Left lung (tissue), 4 donors: ENCODE measurements at regions not wholly inside any gene's neighbourhood (a gene's known extent, or its start where the extent isn't known, plus 50 kb on each side); places are given as distances from the start of the nearest gene placed in this dataset.

Experiments used
- ATAC-seq: fragments of 200-7000 bp; cut with Tn5 transposase; one replicate; pipeline ENCODE4 v1.9.1; 2020; ENCODE audit warnings: moderate library complexity
- DNase-seq, 4 donors: peaks; one replicate each; pipeline ENCODE4 v3.0.0-alpha.2; 2013 to 2020
- H3K27ac ChIP-seq, 2 donors: fragments of 200-600 bp; sonication (generic) in 1 of 2; one replicate each; pipeline versions ENCODE4 v1.5.0 to v1.8.0; 2020 to 2021
- H3K27me3 ChIP-seq, 2 donors: fragments of 200-600 bp; sonication (generic) in 1 of 2; one replicate each; pipeline versions ENCODE4 v1.5.0 to v1.8.0; 2020 to 2021
- H3K36me3 ChIP-seq, 2 donors: fragments of 200-600 bp; sonication (generic) in 1 of 2; one replicate each; pipeline versions ENCODE4 v1.5.0 to v1.8.0; 2020 to 2021
- H3K4me1 ChIP-seq, 2 donors: fragments of 200-600 bp; one replicate each; pipeline ENCODE4 v1.8.0; 2021
- H3K4me3 ChIP-seq, 2 donors: fragments of 200-600 bp; sonication (generic) in 1 of 2; one replicate each; pipeline versions ENCODE4 v1.5.0 to v1.8.0; 2020 to 2021; ENCODE audit warnings: mild to moderate bottlenecking in 1 of 2
- H3K9me3 ChIP-seq, 2 donors: fragments of 200-600 bp; sonication (generic) in 1 of 2; one replicate each; pipeline versions ENCODE4 v1.5.0 to v1.8.0; 2020 to 2021
- CTCF ChIP-seq, 2 donors: fragments of 200-600 bp; sonication (generic) in 1 of 2; IDR thresholded peaks; one replicate each; pipeline versions ENCODE4 v1.5.0 to v1.8.0; 2021; ENCODE audit warnings: antibody characterized with exemption in 2 of 2
- intact Hi-C, 2 donors: fragments of 100-400 bp; cut with DNase I; formaldehyde crosslinking; loops; one replicate each; pipeline versions ENCODE4 v1.11.2 to v1.14.2; 2022
- donor health status: DM: no; HTN: yes; CAD: no.
- donor health status: DM: no; HTN: no; CAD: no.

GRCh38 chr11:109507836-109508561 lies 86.0 kb downstream of the C11orf87 start:
- DNase-seq (no peak), ATAC-seq (no peak)
- no peak for TF ChIP-seq CTCF (IDR thresholded peaks at IDR 0.05)
- Histone ChIP-seq H3K9me3 (no peaks in the 10 kb centered on the region), H3K4me3 (no peak overlapping the region), H3K36me3 (no peaks in the 10 kb centered on the region), H3K27me3 (no peaks in the 10 kb centered on the region), H3K4me1 (no peaks in the 10 kb centered on the region), H3K27ac (no peak overlapping the region)
- intact Hi-C loops: no loop called here

GRCh38 chr11:109508943-109509342 lies 87.0 kb downstream of the C11orf87 start:
- no peaks in the 10 kb centered on the region for H3K36me3 ChIP-seq
- H3K4me3 ChIP-seq: no peak overlapping the region
- no peaks in the 10 kb centered on the region for H3K4me1 ChIP-seq
- H3K27me3 ChIP-seq: no peaks in the 10 kb centered on the region
- ATAC-seq: no peak
- intact Hi-C loops: no loop called here
- TF ChIP-seq CTCF (IDR thresholded peaks at IDR 0.05): no peak
- no peak overlapping the region for H3K27ac ChIP-seq
- DNase-seq: no peak
- H3K9me3 ChIP-seq: no peaks in the 10 kb centered on the region

- Histone ChIP-seq H3K27ac (no peak overlapping the region), H3K36me3 (no peaks in the 10 kb centered on the region), H3K9me3 (no peaks in the 10 kb centered on the region), H3K4me3 (no peak overlapping the region), H3K4me1 (no peaks in the 10 kb centered on the region), H3K27me3 (no peaks in the 10 kb centered on the region)
- ATAC-seq (no peak), DNase-seq (no peak)
- TF ChIP-seq CTCF (IDR thresholded peaks at IDR 0.05): no peak
- intact Hi-C loops: no loop called here
Measured at GRCh38 chr11:109510316-109510715, 88.3 kb downstream of the C11orf87 start.

- Histone ChIP-seq H3K27ac (no peak overlapping the region), H3K27me3 (no peaks in the 10 kb centered on the region), H3K36me3 (no peaks in the 10 kb centered on the region), H3K4me3 (no peak overlapping the region), H3K9me3 (no peaks in the 10 kb centered on the region), H3K4me1 (no peaks in the 10 kb centered on the region)
- intact Hi-C loops: no loop called here
- no peak for ATAC-seq
- no peak for DNase-seq
- no peak for TF ChIP-seq CTCF (IDR thresholded peaks at IDR 0.05)
Measured at GRCh38 chr11:109511598-109511997, 89.6 kb downstream of the C11orf87 start.

GRCh38 chr11:109512249-109512648 lies 90.3 kb downstream of the C11orf87 start:
- Histone ChIP-seq H3K27me3 (no peaks in the 10 kb centered on the region), H3K9me3 (no peaks in the 10 kb centered on the region), H3K4me1 (no peaks in the 10 kb centered on the region), H3K36me3 (no peaks in the 10 kb centered on the region), H3K27ac (no peak overlapping the region), H3K4me3 (no peak overlapping the region)
- intact Hi-C loops: no loop called here
- ATAC-seq (no peak), DNase-seq (no peak)
- no peak for TF ChIP-seq CTCF (IDR thresholded peaks at IDR 0.05)
